IPS DF 6.9 (cell line): ENCODE measurements at regions not wholly inside any gene's neighbourhood (a gene's known extent, or its start where the extent isn't known, plus 50 kb on each side); places are given as distances from the start of the nearest gene placed in this dataset.
"Not testable (repeated sequence)": the region's sequence is repeated elsewhere in the genome, so short reads cannot be mapped to it uniquely, and the experiment has no call there.

ENCODE experiments used
- DNase-seq: peaks from one replicate; pipeline ENCODE4 v3.0.0-alpha.2; 2013; ENCODE audit warnings: low read depth, low spot score
- H3K27ac ChIP-seq: one replicate; pipeline ENCODE4 v1.5.1; 2013; ENCODE audit warnings: low read length, control low read depth
- H3K27me3 ChIP-seq: 2 replicates; pipeline ENCODE4 v1.6.1; 2013; ENCODE audit warnings: mild to moderate bottlenecking, low read length; ENCODE audit not compliant: control insufficient read depth, insufficient read depth
- H3K36me3 ChIP-seq: 2 replicates; pipeline ENCODE4 v1.6.1; 2013; ENCODE audit warnings: low read length; ENCODE audit not compliant: control insufficient read depth, insufficient read depth
- H3K4me1 ChIP-seq: 2 replicates; pipeline ENCODE4 v1.6.1; 2013; ENCODE audit warnings: low read length; ENCODE audit not compliant: control insufficient read depth, insufficient read depth
- H3K4me3 ChIP-seq: 2 replicates; pipeline ENCODE4 v1.5.1; 2013; ENCODE audit warnings: mild to moderate bottlenecking, low read length
- H3K9me3 ChIP-seq: 2 replicates; pipeline ENCODE4 v1.6.1; 2013; ENCODE audit warnings: low read length, inconsistent platforms; ENCODE audit not compliant: control insufficient read depth, insufficient read depth
- WGBS: extraction: QIAGEN DNeasy Blood & Tissue Kit; methylation state at CpG from one replicate; pipeline ENCODE4 v1.1.7; 2013; ENCODE audit warnings: mixed read lengths, missing lambda C conversion rate; ENCODE audit not compliant: insufficient read length, insufficient coverage; 5-methylcytosine and 5-hydroxymethylcytosine counted together

- no peaks in the 10 kb centered on the region for H3K9me3 ChIP-seq
- H3K4me3 ChIP-seq, result no peak overlapping the region
- H3K27me3 ChIP-seq, result no peaks in the 10 kb centered on the region
- no peaks in the 10 kb centered on the region for H3K4me1 ChIP-seq
- no peak for DNase-seq
- no peaks in the 10 kb centered on the region for H3K36me3 ChIP-seq
- H3K27ac ChIP-seq, result no peak overlapping the region
These were observed 179.1 kb upstream of the IL1RAPL1 start for GRCh38 chrX:28408017-28408723.

GRCh38 chrX:28398342-28398741 lies 188.9 kb upstream of the IL1RAPL1 start:
- DNase-seq, result no peak
- Histone ChIP-seq H3K9me3 (no peaks in the 10 kb centered on the region), H3K36me3 (no peaks in the 10 kb centered on the region), H3K4me3 (no peak overlapping the region), H3K4me1 (no peaks in the 10 kb centered on the region), H3K27me3 (no peaks in the 10 kb centered on the region), H3K27ac (no peak overlapping the region)
- WGBS, result no CpG with 5 or more reads among the region's 2 CpGs

- WGBS, result no CpG with 5 or more reads among the region's 5 CpGs
- Histone ChIP-seq H3K27ac (no peak overlapping the region), H3K27me3 (no peaks in the 10 kb centered on the region), H3K4me3 (no peak overlapping the region), H3K36me3 (no peaks in the 10 kb centered on the region), H3K9me3 (no peaks in the 10 kb centered on the region), H3K4me1 (no peaks in the 10 kb centered on the region)
- no peak for DNase-seq
These were observed 195.7 kb upstream of the IL1RAPL1 start for GRCh38 chrX:28391528-28391927.

- Histone ChIP-seq H3K27me3 (no peaks in the 10 kb centered on the region), H3K27ac (no peak overlapping the region), H3K36me3 (no peaks in the 10 kb centered on the region), H3K9me3 (no peaks in the 10 kb centered on the region), H3K4me3 (no peak overlapping the region), H3K4me1 (no peaks in the 10 kb centered on the region)
- no CpG with 5 or more reads among the region's 3 CpGs for WGBS
- no peak for DNase-seq
These were observed 208.1 kb upstream of the IL1RAPL1 start for GRCh38 chrX:28379103-28379502.

GRCh38 chrX:28367649-28368048 lies 219.6 kb upstream of the IL1RAPL1 start:
- WGBS, result no CpG with 5 or more reads among the region's 11 CpGs
- not testable (repeated sequence) for H3K27me3 ChIP-seq, H3K4me1 ChIP-seq, H3K9me3 ChIP-seq, DNase-seq, H3K36me3 ChIP-seq, H3K27ac ChIP-seq, H3K4me3 ChIP-seq

GRCh38 chrX:28351801-28352200 lies 235.4 kb upstream of the IL1RAPL1 start:
- DNase-seq, result no peak
- H3K36me3 ChIP-seq, result no peaks in the 10 kb centered on the region
- no peaks in the 10 kb centered on the region for H3K4me1 ChIP-seq
- no peak overlapping the region for H3K4me3 ChIP-seq
- no peaks in the 10 kb centered on the region for H3K9me3 ChIP-seq
- H3K27me3 ChIP-seq, result no peaks in the 10 kb centered on the region
- no peak overlapping the region for H3K27ac ChIP-seq
- no CpG with 5 or more reads among the region's 3 CpGs for WGBS

GRCh38 chrX:28349888-28350287 lies 237.4 kb upstream of the IL1RAPL1 start:
- no peak for DNase-seq
- Histone ChIP-seq H3K9me3 (no peaks in the 10 kb centered on the region), H3K27me3 (no peaks in the 10 kb centered on the region), H3K36me3 (no peaks in the 10 kb centered on the region), H3K4me3 (no peak overlapping the region), H3K27ac (no peak overlapping the region), H3K4me1 (no peaks in the 10 kb centered on the region)

- Histone ChIP-seq H3K4me3 (no peak overlapping the region), H3K9me3 (no peaks in the 10 kb centered on the region), H3K36me3 (no peaks in the 10 kb centered on the region), H3K27ac (no peak overlapping the region), H3K4me1 (no peaks in the 10 kb centered on the region), H3K27me3 (no peaks in the 10 kb centered on the region)
- WGBS, result no CpG with 5 or more reads among the region's 4 CpGs
- DNase-seq, result no peak
These were observed 239.8 kb upstream of the IL1RAPL1 start for GRCh38 chrX:28347476-28347875.

GRCh38 chrX:28329156-28329555 lies 258.1 kb upstream of the IL1RAPL1 start:
- Histone ChIP-seq H3K36me3 (no peaks in the 10 kb centered on the region), H3K4me1 (no peaks in the 10 kb centered on the region), H3K4me3 (no peak overlapping the region), H3K9me3 (no peaks in the 10 kb centered on the region), H3K27me3 (no peaks in the 10 kb centered on the region; the same call in 1 of the 2 replicates), H3K27ac (no peak overlapping the region)
- WGBS, result no CpG with 5 or more reads among the region's 3 CpGs
- no peak for DNase-seq

- Histone ChIP-seq H3K27ac (no peak overlapping the region), H3K9me3 (no peaks in the 10 kb centered on the region), H3K4me3 (no peak overlapping the region), H3K36me3 (no peaks in the 10 kb centered on the region), H3K4me1 (no peaks in the 10 kb centered on the region), H3K27me3 (no peaks in the 10 kb centered on the region; the same call in 1 of the 2 replicates)
- DNase-seq, result no peak
- WGBS, result no CpG with 5 or more reads among the region's 5 CpGs
These were observed 262.9 kb upstream of the IL1RAPL1 start for GRCh38 chrX:28324321-28324721.

GRCh38 chrX:28321286-28321685 lies 266.0 kb upstream of the IL1RAPL1 start:
- no peak for DNase-seq
- WGBS, result no CpG with 5 or more reads among the region's 2 CpGs
- no peak overlapping the region for H3K4me3 ChIP-seq
- no peaks in the 10 kb centered on the region for H3K9me3 ChIP-seq
- H3K4me1 ChIP-seq, result no peaks in the 10 kb centered on the region
- no peaks in the 10 kb centered on the region; the same call in 1 of the 2 replicates for H3K27me3 ChIP-seq
- no peaks in the 10 kb centered on the region for H3K36me3 ChIP-seq
- H3K27ac ChIP-seq, result no peak overlapping the region
